ENCODE measurements at regions not wholly inside any gene's neighbourhood (a gene's known extent, or its start where the extent isn't known, plus 50 kb on each side); places are given as distances from the start of the nearest gene placed in this dataset.

DNA sequence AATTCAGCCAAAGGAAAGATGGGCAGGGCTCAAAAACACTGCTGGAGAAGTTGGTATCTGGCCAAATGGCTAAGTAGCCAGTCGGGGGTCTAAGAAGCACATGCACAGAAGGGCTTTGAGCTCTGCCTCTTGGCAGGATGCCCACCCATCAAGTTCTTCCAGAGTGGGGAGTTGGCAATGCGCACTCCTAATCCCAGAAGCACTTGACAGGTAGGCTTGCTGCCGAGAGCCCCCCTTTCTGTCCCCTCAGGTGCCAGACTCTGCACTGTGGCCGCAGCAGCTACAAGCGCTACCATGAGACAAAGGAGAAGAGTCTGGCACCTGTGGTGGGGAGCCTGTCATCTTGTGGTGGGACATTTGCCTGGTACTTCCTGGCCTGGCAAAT, 252.9 kb upstream of the SLC24A2 start:
- Histone ChIP-seq H3K4me2 (replicated peaks; ENCODE audit: low read depth, low read length, poor library complexity, severe bottlenecking) (no peak overlapping the region), H3K9me3 (ENCODE audit: control extremely low read depth in 1 of 3, control insufficient read depth in 2 of 3, insufficient read depth in 1 of 3, low read length in 2 of 3) (no peaks in the 10 kb centered on the region), H3K36me3 (replicated peaks in 1 of 2; ENCODE audit: control extremely low read depth in 1 of 2, control insufficient read depth in 1 of 2, extremely low read depth in 1 of 2, insufficient read depth in 2 of 2, low read length in 1 of 2) (no peaks in the 10 kb centered on the region), H3K27ac (ENCODE audit: low read length in 2 of 2) (no peak overlapping the region), H3K27me3 (replicated peaks in 1 of 4; ENCODE audit: control extremely low read depth in 1 of 4, control insufficient read depth in 3 of 4, insufficient read depth in 4 of 4, low read length in 3 of 4) (no peaks in the 10 kb centered on the region), H4K20me1 (ENCODE audit: control insufficient read depth, insufficient read depth, low read length, poor library complexity, severe bottlenecking) (no peaks in the 10 kb centered on the region), H2AFZ (ENCODE audit: insufficient read depth, low read depth, low read length, poor library complexity, severe bottlenecking) (peak overlapping the region; percentile 58), H3K4me3 (ENCODE audit: control extremely low read depth in 1 of 5, extremely low read depth in 1 of 5, insufficient read depth in 1 of 5, low read depth in 2 of 5, low read length in 4 of 5) (no peak overlapping the region), H3K79me2 (ENCODE audit: control insufficient read depth, insufficient read depth, low read length) (no peaks in the 10 kb centered on the region), H3K4me1 (ENCODE audit: control insufficient read depth in 2 of 2, insufficient read depth in 2 of 2, low read length in 2 of 2) (peaks cover 12 to 23% of the 10 kb centered on the region in 2 donors), H3K9ac (ENCODE audit: low read length) (no peak overlapping the region)
- WGBS (ENCODE audit: insufficient coverage) = 92% methylated on average over 4 of the region's 5 CpGs
- Mint-ChIP-seq H3K27ac (no peak overlapping the region), H3K4me3 (no peak overlapping the region), H3K4me1 (peaks cover 22% of the 10 kb centered on the region), H3K27me3 (no peaks in the 10 kb centered on the region), H3K9me3 (ENCODE audit: insufficient read depth) (no peaks in the 10 kb centered on the region)
- DNase-seq (no peak), ATAC-seq (ENCODE audit: low read depth) (no peak)
- POLR2A ChIA-PET = interaction anchor here (0.5 kb wide), 1 partner anchor 810 kb away, joined by 9 read pairs; no protein-coding TSS in a partner anchor
- TF ChIP-seq, protein P1, sequence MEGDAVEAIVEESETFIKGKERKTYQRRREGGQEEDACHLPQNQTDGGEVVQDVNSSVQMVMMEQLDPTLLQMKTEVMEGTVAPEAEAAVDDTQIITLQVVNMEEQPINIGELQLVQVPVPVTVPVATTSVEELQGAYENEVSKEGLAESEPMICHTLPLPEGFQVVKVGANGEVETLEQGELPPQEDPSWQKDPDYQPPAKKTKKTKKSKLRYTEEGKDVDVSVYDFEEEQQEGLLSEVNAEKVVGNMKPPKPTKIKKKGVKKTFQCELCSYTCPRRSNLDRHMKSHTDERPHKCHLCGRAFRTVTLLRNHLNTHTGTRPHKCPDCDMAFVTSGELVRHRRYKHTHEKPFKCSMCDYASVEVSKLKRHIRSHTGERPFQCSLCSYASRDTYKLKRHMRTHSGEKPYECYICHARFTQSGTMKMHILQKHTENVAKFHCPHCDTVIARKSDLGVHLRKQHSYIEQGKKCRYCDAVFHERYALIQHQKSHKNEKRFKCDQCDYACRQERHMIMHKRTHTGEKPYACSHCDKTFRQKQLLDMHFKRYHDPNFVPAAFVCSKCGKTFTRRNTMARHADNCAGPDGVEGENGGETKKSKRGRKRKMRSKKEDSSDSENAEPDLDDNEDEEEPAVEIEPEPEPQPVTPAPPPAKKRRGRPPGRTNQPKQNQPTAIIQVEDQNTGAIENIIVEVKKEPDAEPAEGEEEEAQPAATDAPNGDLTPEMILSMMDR (IDR thresholded peaks at IDR 0.05) = no peak
- CTCF ChIA-PET = no interaction called here
- intact Hi-C loops (cut with micrococcal nuclease) = no loop called here

DNA sequence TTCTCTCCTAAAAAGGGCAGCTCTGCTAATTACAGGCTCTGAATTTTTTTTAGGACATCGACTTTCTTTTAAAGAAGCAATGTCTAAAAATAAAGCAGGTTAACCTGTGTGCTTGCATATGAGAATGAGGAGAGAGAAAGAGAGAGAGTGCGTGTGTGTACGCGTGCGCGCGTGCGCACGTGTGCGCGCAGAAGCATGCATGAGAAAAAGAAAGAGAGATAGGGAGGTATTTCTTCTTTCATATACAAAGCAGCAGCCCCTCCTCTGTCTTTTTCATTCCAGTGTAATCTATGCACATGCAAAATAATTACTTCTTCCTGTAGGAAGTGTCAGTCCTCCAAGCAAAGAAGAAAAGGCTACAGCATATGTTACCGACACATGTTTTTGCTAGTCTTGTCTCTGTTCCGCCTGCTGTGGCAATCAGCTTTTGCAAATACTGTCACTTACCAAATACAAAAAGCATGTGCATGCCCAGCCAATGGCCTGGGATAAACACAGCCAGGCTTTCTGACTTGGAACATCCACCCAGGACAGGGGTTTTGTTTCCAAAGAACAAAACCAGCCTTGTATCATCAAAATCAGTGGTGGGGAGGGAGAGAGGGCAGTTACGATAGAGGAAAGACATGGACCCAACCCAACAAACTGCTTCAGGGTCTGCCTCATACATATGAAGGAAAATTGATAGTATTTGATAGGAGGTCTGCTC, 252.3 kb upstream of the SLC24A2 start:
- ChIA-PET POLR2A (no interaction called here), CTCF (no interaction called here)
- ATAC-seq (ENCODE audit: low read depth) (no peak), DNase-seq (no peak)
- Histone ChIP-seq H3K4me2 (replicated peaks; ENCODE audit: low read depth, low read length, poor library complexity, severe bottlenecking) (no peak overlapping the region), H3K27me3 (replicated peaks in 1 of 4; ENCODE audit: control extremely low read depth in 1 of 4, control insufficient read depth in 3 of 4, insufficient read depth in 4 of 4, low read length in 3 of 4) (no peaks in the 10 kb centered on the region), H3K27ac (ENCODE audit: low read length in 2 of 2) (no peak overlapping the region), H3K9me3 (ENCODE audit: control extremely low read depth in 1 of 3, control insufficient read depth in 2 of 3, insufficient read depth in 1 of 3, low read length in 2 of 3) (no peaks in the 10 kb centered on the region), H2AFZ (ENCODE audit: insufficient read depth, low read depth, low read length, poor library complexity, severe bottlenecking) (no peak overlapping the region), H3K36me3 (replicated peaks in 1 of 2; ENCODE audit: control extremely low read depth in 1 of 2, control insufficient read depth in 1 of 2, extremely low read depth in 1 of 2, insufficient read depth in 2 of 2, low read length in 1 of 2) (no peaks in the 10 kb centered on the region), H3K4me3 (ENCODE audit: control extremely low read depth in 1 of 5, extremely low read depth in 1 of 5, insufficient read depth in 1 of 5, low read depth in 2 of 5, low read length in 4 of 5) (no peak overlapping the region), H4K20me1 (ENCODE audit: control insufficient read depth, insufficient read depth, low read length, poor library complexity, severe bottlenecking) (no peaks in the 10 kb centered on the region), H3K79me2 (ENCODE audit: control insufficient read depth, insufficient read depth, low read length) (no peaks in the 10 kb centered on the region), H3K9ac (ENCODE audit: low read length) (no peak overlapping the region), H3K4me1 (ENCODE audit: control insufficient read depth in 2 of 2, insufficient read depth in 2 of 2, low read length in 2 of 2) (peaks cover 12 to 18% of the 10 kb centered on the region in 2 donors)
- Mint-ChIP-seq H3K4me3 (no peak overlapping the region), H3K27me3 (no peaks in the 10 kb centered on the region), H3K4me1 (peaks cover 18% of the 10 kb centered on the region), H3K9me3 (ENCODE audit: insufficient read depth) (no peaks in the 10 kb centered on the region), H3K27ac (no peak overlapping the region)
- WGBS (ENCODE audit: insufficient coverage) = 70% methylated on average over 2 of the region's 14 CpGs
- no peak for TF ChIP-seq EZH2 (IDR thresholded peaks at IDR 0.05; ENCODE audit: borderline replicate concordance, insufficient read depth, low read depth, low read length, poor library complexity, severe bottlenecking)
- TF ChIP-seq, protein P1 (IDR thresholded peaks at IDR 0.05) = no peak
- intact Hi-C loops (cut with micrococcal nuclease) = no loop called here

Data from B cell (primary cell).